Tibial nerve (tissue), 3 donors: ENCODE measurements at regions not wholly inside any gene's neighbourhood (a gene's known extent, or its start where the extent isn't known, plus 50 kb on each side); places are given as distances from the start of the nearest gene placed in this dataset.

Source experiments
- CTCF ChIP-seq, 5 experiments: fragments of 200-600 bp in 3 of 5; fragments of 450-650 bp in 2 of 5; sonication (generic) in 3 of 5; IDR thresholded peaks; one replicate each; pipeline ENCODE4 v1.5.1; 2016 to 2019; ENCODE audit warnings: antibody characterized with exemption in 5 of 5, mild to moderate bottlenecking in 3 of 5, moderate library complexity in 2 of 5
- POLR2A ChIP-seq, 2 donors: fragments of 450-650 bp; IDR thresholded peaks; one replicate each; pipeline ENCODE4 v1.6.1; 2017; ENCODE audit warnings: antibody characterized with exemption in 2 of 2, mild to moderate bottlenecking in 2 of 2, moderate library complexity in 2 of 2

GRCh38 chr17:77676237-77676661, 282.3 kb upstream of the TNRC6C start:
- no peak for TF ChIP-seq CTCF (IDR thresholded peaks at IDR 0.05)
- no peak for TF ChIP-seq POLR2A (IDR thresholded peaks at IDR 0.05)
